Neural progenitor cell (in vitro differentiated cells): ENCODE measurements at regions not wholly inside any gene's neighbourhood (a gene's known extent, or its start where the extent isn't known, plus 50 kb on each side); places are given as distances from the start of the nearest gene placed in this dataset.

Experiments
- DNase-seq: peaks from one replicate; pipeline ENCODE4 v3.0.0-alpha.2; 2016; ENCODE audit warnings: low spot score
- H2AFZ ChIP-seq: fragments of 200-600 bp; sonication (generic); replicated peaks from 2 replicates; pipeline ENCODE4 v1.6.1; 2016; ENCODE audit warnings: antibody characterized with exemption
- H3F3A ChIP-seq: fragments of 200-600 bp; sonication (generic); 2 replicates; pipeline ENCODE4 v1.6.1; 2016; ENCODE audit warnings: antibody characterized with exemption, low read depth
- H3K27ac ChIP-seq: fragments of 200-600 bp; sonication (generic); 2 replicates; pipeline ENCODE4 v1.5.1; 2016; ENCODE audit warnings: mild to moderate bottlenecking
- H3K27me3 ChIP-seq: fragments of 200-600 bp; sonication (generic); 2 replicates; pipeline ENCODE4 v1.6.1; 2016; ENCODE audit warnings: mild to moderate bottlenecking, moderate library complexity
- H3K36me3 ChIP-seq: fragments of 200-600 bp; sonication (generic); 2 replicates; pipeline ENCODE4 v1.5.1; 2016
- H3K4me1 ChIP-seq: fragments of 200-600 bp; sonication (generic); 2 replicates; pipeline ENCODE4 v1.6.1; 2016; ENCODE audit warnings: mixed run types
- H3K4me2 ChIP-seq: fragments of 200-600 bp; sonication (generic); 2 replicates; pipeline ENCODE4 v1.6.1; 2016
- H3K4me3 ChIP-seq: fragments of 200-600 bp; sonication (generic); 2 replicates; pipeline ENCODE4 v1.5.1; 2016
- H3K79me2 ChIP-seq: fragments of 200-600 bp; sonication (generic); 2 replicates; pipeline ENCODE4 v1.6.1; 2016; ENCODE audit warnings: low read depth
- H3K9ac ChIP-seq: fragments of 200-600 bp; sonication (generic); 2 replicates; pipeline ENCODE4 v1.6.1; 2016
- H3K9me3 ChIP-seq: fragments of 200-600 bp; sonication (generic); 2 replicates; pipeline ENCODE4 v1.5.1; 2016; ENCODE audit warnings: low read depth
- H4K20me1 ChIP-seq: fragments of 200-600 bp; sonication (generic); 2 replicates; pipeline ENCODE4 v1.6.1; 2016; ENCODE audit warnings: low read depth
- H3K27ac Mint-ChIP-seq: 3 replicates; pipeline ENCODE4 v1.8.0; 2021; ENCODE audit warnings: mixed read lengths
- H3K27me3 Mint-ChIP-seq: 2 replicates; pipeline ENCODE4 v1.8.0; 2022; ENCODE audit warnings: low read depth, mild to moderate bottlenecking, inconsistent platforms, moderate library complexity, mixed read lengths; ENCODE audit not compliant: insufficient read depth
- H3K36me3 Mint-ChIP-seq: 3 replicates; pipeline ENCODE4 v1.8.0; 2021; ENCODE audit warnings: mixed read lengths
- H3K4me1 Mint-ChIP-seq: 3 replicates; pipeline ENCODE4 v1.8.0; 2021; ENCODE audit warnings: mixed read lengths
- H3K4me3 Mint-ChIP-seq: 3 replicates; pipeline ENCODE4 v1.8.0; 2021; ENCODE audit warnings: mild to moderate bottlenecking, moderate library complexity, mixed read lengths
- H3K9me3 Mint-ChIP-seq: 3 replicates; pipeline ENCODE4 v1.8.0; 2020; ENCODE audit warnings: mixed read lengths
- CTCF ChIP-seq: fragments of 200-600 bp; sonication (generic); IDR thresholded peaks from 2 replicates; pipeline ENCODE4 v1.5.1; 2017; ENCODE audit warnings: antibody characterized with exemption, mild to moderate bottlenecking
- EZH2 ChIP-seq: fragments of 200-600 bp; sonication (generic); IDR thresholded peaks from 2 replicates; pipeline ENCODE4 v1.6.1; 2017; ENCODE audit warnings: antibody characterized with exemption, mild to moderate bottlenecking, moderate library complexity
- EZH2phosphoT487 ChIP-seq: fragments of 200-600 bp; sonication (generic); IDR thresholded peaks from 2 replicates; pipeline ENCODE4 v1.6.1; 2017; ENCODE audit warnings: antibody characterized with exemption

GRCh38 chr13:80547885-80548825 lies 207.2 kb upstream of the SPRY2 start:
- no peaks in the 10 kb centered on the region for H3K4me1 ChIP-seq
- H3K36me3 ChIP-seq: no peaks in the 10 kb centered on the region
- Mint-ChIP-seq H3K36me3 (no peaks in the 10 kb centered on the region), H3K27me3 (peaks cover 2% of the 10 kb centered on the region), H3K27ac (no peak overlapping the region), H3K4me1 (peaks cover 12% of the 10 kb centered on the region), H3K4me3 (no peak overlapping the region), H3K9me3 (no peaks in the 10 kb centered on the region)
- no peaks in the 10 kb centered on the region for H4K20me1 ChIP-seq
- no peak overlapping the region for H3K4me2 ChIP-seq
- no peak overlapping the region for H3K27ac ChIP-seq
- H3K4me3 ChIP-seq: no peak overlapping the region
- no peaks in the 10 kb centered on the region for H3K9me3 ChIP-seq
- no peak for DNase-seq
- no peak overlapping the region for H3K9ac ChIP-seq
- H3K27me3 ChIP-seq: no peaks in the 10 kb centered on the region
- H2AFZ ChIP-seq: peak overlapping the region; percentile 15
- H3K79me2 ChIP-seq: no peaks in the 10 kb centered on the region
- no peak for TF ChIP-seq EZH2phosphoT487
- no peaks in the 10 kb centered on the region for H3F3A ChIP-seq

GRCh38 chr13:80547341-80547740 lies 206.4 kb upstream of the SPRY2 start:
- H4K20me1 ChIP-seq: no peaks in the 10 kb centered on the region
- Mint-ChIP-seq H3K27ac (no peak overlapping the region), H3K4me3 (no peak overlapping the region), H3K36me3 (no peaks in the 10 kb centered on the region), H3K27me3 (peaks cover 2% of the 10 kb centered on the region), H3K9me3 (peaks cover 5% of the 10 kb centered on the region), H3K4me1 (peaks cover 6% of the 10 kb centered on the region)
- H3K27ac ChIP-seq: no peak overlapping the region
- DNase-seq: no peak
- no peaks in the 10 kb centered on the region for H3K79me2 ChIP-seq
- no peak overlapping the region for H3K4me3 ChIP-seq
- H2AFZ ChIP-seq: peak overlapping the region; percentile 23
- no peak overlapping the region for H3K9ac ChIP-seq
- H3K36me3 ChIP-seq: no peaks in the 10 kb centered on the region
- no peak for TF ChIP-seq EZH2phosphoT487
- no peaks in the 10 kb centered on the region for H3K9me3 ChIP-seq
- no peaks in the 10 kb centered on the region for H3K27me3 ChIP-seq
- no peak overlapping the region for H3K4me2 ChIP-seq
- no peaks in the 10 kb centered on the region for H3K4me1 ChIP-seq
- H3F3A ChIP-seq: no peaks in the 10 kb centered on the region

GRCh38 chr13:80533175-80533574 lies 192.2 kb upstream of the SPRY2 start:
- H3K9ac ChIP-seq: no peak overlapping the region
- no peaks in the 10 kb centered on the region for H3F3A ChIP-seq
- Mint-ChIP-seq H3K27me3 (no peaks in the 10 kb centered on the region), H3K36me3 (peaks cover 3% of the 10 kb centered on the region), H3K9me3 (peaks cover 24% of the 10 kb centered on the region), H3K27ac (no peak overlapping the region), H3K4me1 (no peaks in the 10 kb centered on the region), H3K4me3 (no peak overlapping the region)
- no peak overlapping the region for H2AFZ ChIP-seq
- H3K4me3 ChIP-seq: no peak overlapping the region
- H3K9me3 ChIP-seq: no peaks in the 10 kb centered on the region
- H3K79me2 ChIP-seq: no peaks in the 10 kb centered on the region
- TF ChIP-seq EZH2phosphoT487: no peak
- no peak for TF ChIP-seq EZH2
- TF ChIP-seq CTCF: no peak
- no peak overlapping the region for H3K27ac ChIP-seq
- no peak for DNase-seq
- no peaks in the 10 kb centered on the region for H3K36me3 ChIP-seq
- no peak overlapping the region for H3K4me2 ChIP-seq
- no peaks in the 10 kb centered on the region for H4K20me1 ChIP-seq
- H3K4me1 ChIP-seq: no peaks in the 10 kb centered on the region
- no peaks in the 10 kb centered on the region for H3K27me3 ChIP-seq

- H3K36me3 Mint-ChIP-seq: peaks cover 3% of the 10 kb centered on the region
These were observed 190.0 kb upstream of the SPRY2 start for GRCh38 chr13:80530902-80531301.

More at GRCh38 chr13:80530902-80531301, 190.0 kb upstream of the SPRY2 start:
- Histone ChIP-seq H3K27ac (no peak overlapping the region), H3K4me2 (no peak overlapping the region), H3F3A (no peaks in the 10 kb centered on the region), H3K4me1 (peaks cover 6% of the 10 kb centered on the region), H3K79me2 (no peaks in the 10 kb centered on the region), H3K4me3 (no peak overlapping the region), H3K9ac (no peak overlapping the region), H4K20me1 (no peaks in the 10 kb centered on the region), H3K27me3 (no peaks in the 10 kb centered on the region), H3K9me3 (no peaks in the 10 kb centered on the region), H3K36me3 (no peaks in the 10 kb centered on the region), H2AFZ (no peak overlapping the region)
- no peaks in the 10 kb centered on the region for H3K27me3 Mint-ChIP-seq
- TF ChIP-seq EZH2phosphoT487 (no peak), CTCF (no peak), EZH2 (no peak)
- no peak overlapping the region for H3K4me3 Mint-ChIP-seq
- H3K4me1 Mint-ChIP-seq: no peaks in the 10 kb centered on the region
- H3K27ac Mint-ChIP-seq: no peak overlapping the region
- H3K9me3 Mint-ChIP-seq: peaks cover 18% of the 10 kb centered on the region
- DNase-seq: no peak
